ENCODE measurements at regions not wholly inside any gene's neighbourhood (a gene's known extent, or its start where the extent isn't known, plus 50 kb on each side); places are given as distances from the start of the nearest gene placed in this dataset.
"Not testable (repeated sequence)": the region's sequence is repeated elsewhere in the genome, so short reads cannot be mapped to it uniquely, and the experiment has no call there.

GRCh38 chr15:56808160-56808559 lies 74.9 kb upstream of the ZNF280D start:
- no peak for DNase-seq

- no peak for DNase-seq
Observed at GRCh38 chr15:56806148-56806536, 72.8 kb upstream of the ZNF280D start.

GRCh38 chr15:56805466-56806147 lies 72.3 kb upstream of the ZNF280D start:
- DNase-seq: peak; percentile 12 to 28

GRCh38 chr15:56804938-56805337 lies 71.6 kb upstream of the ZNF280D start:
- DNase-seq: no peak

- no peak for DNase-seq
Observed at GRCh38 chr15:56804279-56804678, 71.0 kb upstream of the ZNF280D start.

- no peak for DNase-seq
Observed at GRCh38 chr15:56802161-56802560, 68.9 kb upstream of the ZNF280D start.

- peak; percentile 49 to 60 for DNase-seq
Observed at GRCh38 chr15:56798639-56799038, 65.3 kb upstream of the ZNF280D start.

- DNase-seq: no peak
Observed at GRCh38 chr15:56797720-56798275, 64.5 kb upstream of the ZNF280D start.

- DNase-seq: no peak
Observed at GRCh38 chr15:56795502-56795901, 62.2 kb upstream of the ZNF280D start.

GRCh38 chr15:56794553-56795329 lies 61.4 kb upstream of the ZNF280D start:
- no peak for DNase-seq

- DNase-seq: no peak
Observed at GRCh38 chr15:56794165-56794552, 60.9 kb upstream of the ZNF280D start.

- no peak for DNase-seq
Observed at GRCh38 chr15:56792211-56792610, 58.9 kb upstream of the ZNF280D start.

- DNase-seq: not testable (repeated sequence)
Observed at GRCh38 chr15:56791521-56791920, 58.2 kb upstream of the ZNF280D start.

GRCh38 chr15:56788359-56788758 lies 55.0 kb upstream of the ZNF280D start:
- DNase-seq: no peak

- no peak for DNase-seq
Observed at GRCh38 chr15:56786966-56787365, 53.7 kb upstream of the ZNF280D start.

GRCh38 chr15:56783857-56784661 lies 50.8 kb upstream of the ZNF280D start:
- DNase-seq: no peak

- no peak for DNase-seq
Observed at GRCh38 chr15:56783156-56783856, 50.0 kb upstream of the ZNF280D start.
